ENCODE measurements at regions not wholly inside any gene's neighbourhood (a gene's known extent, or its start where the extent isn't known, plus 50 kb on each side); places are given as distances from the start of the nearest gene placed in this dataset.

- H3K27ac ChIP-seq (ENCODE audit: low read length), result no peak overlapping the region
- no peak overlapping the region for H3K4me3 ChIP-seq (ENCODE audit: low read length)
- H3K9me3 ChIP-seq (ENCODE audit: control insufficient read depth, low read depth, low read length), result no peaks in the 10 kb centered on the region
- H3K4me1 ChIP-seq (ENCODE audit: control insufficient read depth, low read depth, low read length), result no peaks in the 10 kb centered on the region
- H3K9ac ChIP-seq (ENCODE audit: low read length), result no peak overlapping the region
- no peaks in the 10 kb centered on the region for H3K36me3 ChIP-seq (ENCODE audit: control insufficient read depth, low read depth, low read length)
- no peaks in the 10 kb centered on the region for H3K27me3 ChIP-seq (ENCODE audit: control insufficient read depth, insufficient read depth, low read length)
Measured at GRCh38 chr16:24452724-24453123, 86.6 kb upstream of the RBBP6 start.

GRCh38 chr16:24463196-24463945 is 76.0 kb upstream of the RBBP6 start:
- Histone ChIP-seq H3K27me3 (ENCODE audit: control insufficient read depth, insufficient read depth, low read length) (no peaks in the 10 kb centered on the region), H3K9ac (ENCODE audit: low read length) (no peak overlapping the region), H3K9me3 (ENCODE audit: control insufficient read depth, low read depth, low read length) (no peaks in the 10 kb centered on the region), H3K4me1 (ENCODE audit: control insufficient read depth, low read depth, low read length) (no peaks in the 10 kb centered on the region), H3K27ac (ENCODE audit: low read length) (no peak overlapping the region), H3K4me3 (ENCODE audit: low read length) (no peak overlapping the region), H3K36me3 (ENCODE audit: control insufficient read depth, low read depth, low read length) (no peaks in the 10 kb centered on the region)

GRCh38 chr16:24471561-24472350 is 67.6 kb upstream of the RBBP6 start:
- Histone ChIP-seq H3K9me3 (ENCODE audit: control insufficient read depth, low read depth, low read length) (no peaks in the 10 kb centered on the region), H3K9ac (ENCODE audit: low read length) (no peak overlapping the region), H3K27me3 (ENCODE audit: control insufficient read depth, insufficient read depth, low read length) (no peaks in the 10 kb centered on the region), H3K4me1 (ENCODE audit: control insufficient read depth, low read depth, low read length) (no peaks in the 10 kb centered on the region), H3K36me3 (ENCODE audit: control insufficient read depth, low read depth, low read length) (no peaks in the 10 kb centered on the region), H3K27ac (ENCODE audit: low read length) (no peak overlapping the region), H3K4me3 (ENCODE audit: low read length) (no peak overlapping the region)

GRCh38 chr16:24477492-24477891 is 61.9 kb upstream of the RBBP6 start:
- H3K4me3 ChIP-seq (ENCODE audit: low read length), result no peak overlapping the region
- H3K36me3 ChIP-seq (ENCODE audit: control insufficient read depth, low read depth, low read length), result no peaks in the 10 kb centered on the region
- H3K27me3 ChIP-seq (ENCODE audit: control insufficient read depth, insufficient read depth, low read length), result peaks cover 27% of the 10 kb centered on the region
- H3K4me1 ChIP-seq (ENCODE audit: control insufficient read depth, low read depth, low read length), result peaks cover 1% of the 10 kb centered on the region
- no peaks in the 10 kb centered on the region for H3K9me3 ChIP-seq (ENCODE audit: control insufficient read depth, low read depth, low read length)
- H3K27ac ChIP-seq (ENCODE audit: low read length), result no peak overlapping the region
- no peak overlapping the region for H3K9ac ChIP-seq (ENCODE audit: low read length)

- peaks cover 31% of the 10 kb centered on the region for H3K27me3 ChIP-seq (ENCODE audit: control insufficient read depth, insufficient read depth, low read length)
- no peak overlapping the region for H3K4me3 ChIP-seq (ENCODE audit: low read length)
- H3K9me3 ChIP-seq (ENCODE audit: control insufficient read depth, low read depth, low read length), result no peaks in the 10 kb centered on the region
- H3K9ac ChIP-seq (ENCODE audit: low read length), result no peak overlapping the region
- H3K36me3 ChIP-seq (ENCODE audit: control insufficient read depth, low read depth, low read length), result no peaks in the 10 kb centered on the region
- no peak overlapping the region for H3K27ac ChIP-seq (ENCODE audit: low read length)
- peaks cover 10% of the 10 kb centered on the region for H3K4me1 ChIP-seq (ENCODE audit: control insufficient read depth, low read depth, low read length)
Measured at GRCh38 chr16:24478401-24478800, 61.0 kb upstream of the RBBP6 start.

- no peaks in the 10 kb centered on the region for H3K36me3 ChIP-seq (ENCODE audit: control insufficient read depth, low read depth, low read length)
- H3K4me3 ChIP-seq (ENCODE audit: low read length), result no peak overlapping the region
- H3K27me3 ChIP-seq (ENCODE audit: control insufficient read depth, insufficient read depth, low read length), result peaks cover 65% of the 10 kb centered on the region
- peaks cover 11% of the 10 kb centered on the region for H3K4me1 ChIP-seq (ENCODE audit: control insufficient read depth, low read depth, low read length)
- no peaks in the 10 kb centered on the region for H3K9me3 ChIP-seq (ENCODE audit: control insufficient read depth, low read depth, low read length)
- H3K9ac ChIP-seq (ENCODE audit: low read length), result no peak overlapping the region
- H3K27ac ChIP-seq (ENCODE audit: low read length), result no peak overlapping the region
Measured at GRCh38 chr16:24482681-24483202, 56.6 kb upstream of the RBBP6 start.

GRCh38 chr16:24488045-24488444 is 51.3 kb upstream of the RBBP6 start:
- Histone ChIP-seq H3K4me3 (ENCODE audit: low read length) (no peak overlapping the region), H3K27me3 (ENCODE audit: control insufficient read depth, insufficient read depth, low read length) (peaks cover 38% of the 10 kb centered on the region), H3K9me3 (ENCODE audit: control insufficient read depth, low read depth, low read length) (no peaks in the 10 kb centered on the region), H3K27ac (ENCODE audit: low read length) (no peak overlapping the region), H3K36me3 (ENCODE audit: control insufficient read depth, low read depth, low read length) (no peaks in the 10 kb centered on the region), H3K4me1 (ENCODE audit: control insufficient read depth, low read depth, low read length) (peaks cover 5% of the 10 kb centered on the region), H3K9ac (ENCODE audit: low read length) (no peak overlapping the region)

All from iPS-18a (cell line).